GM18867 (cell line): ENCODE measurements at regions not wholly inside any gene's neighbourhood (a gene's known extent, or its start where the extent isn't known, plus 50 kb on each side); places are given as distances from the start of the nearest gene placed in this dataset.
"Not testable (repeated sequence)": the region's sequence is repeated elsewhere in the genome, so short reads cannot be mapped to it uniquely, and the experiment has no call there.

Experiments used
- ATAC-seq: cut with Tn5 transposase; IDR thresholded peaks from one replicate; pipeline ENCODE4 v1.9.1; 2021; ENCODE audit warnings: mild to moderate bottlenecking, moderate library complexity; ENCODE audit not compliant: unreplicated experiment

DNA sequence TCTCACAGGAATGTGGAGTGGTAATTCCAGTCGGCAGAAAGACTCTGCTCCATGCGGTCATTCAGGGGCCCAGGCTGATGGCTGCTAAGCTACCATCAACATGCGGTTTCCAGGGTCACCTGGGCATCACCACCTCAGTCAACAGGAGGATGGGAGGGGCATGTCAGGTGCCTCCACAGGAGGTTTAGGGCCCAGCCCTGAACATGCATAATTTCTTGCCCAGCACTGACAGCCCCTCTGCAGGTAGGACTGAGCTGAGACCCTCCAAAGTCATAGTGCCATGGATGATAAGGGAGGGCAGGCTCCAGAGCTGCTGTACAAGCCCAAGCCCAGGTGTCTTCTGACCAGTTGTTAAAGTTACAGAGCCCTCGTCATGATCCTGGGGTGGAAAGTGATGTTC lies 244.0 kb upstream of the SFSWAP start:
- ATAC-seq, result no peak

GRCh38 chr12:131468206-131468605 lies 242.7 kb upstream of the SFSWAP start:
- ATAC-seq, result no peak

- not testable (repeated sequence) for ATAC-seq
Measured at GRCh38 chr12:131469945-131470344, 240.9 kb upstream of the SFSWAP start.

GRCh38 chr12:131471271-131471905 lies 239.5 kb upstream of the SFSWAP start:
- no peak for ATAC-seq

DNA sequence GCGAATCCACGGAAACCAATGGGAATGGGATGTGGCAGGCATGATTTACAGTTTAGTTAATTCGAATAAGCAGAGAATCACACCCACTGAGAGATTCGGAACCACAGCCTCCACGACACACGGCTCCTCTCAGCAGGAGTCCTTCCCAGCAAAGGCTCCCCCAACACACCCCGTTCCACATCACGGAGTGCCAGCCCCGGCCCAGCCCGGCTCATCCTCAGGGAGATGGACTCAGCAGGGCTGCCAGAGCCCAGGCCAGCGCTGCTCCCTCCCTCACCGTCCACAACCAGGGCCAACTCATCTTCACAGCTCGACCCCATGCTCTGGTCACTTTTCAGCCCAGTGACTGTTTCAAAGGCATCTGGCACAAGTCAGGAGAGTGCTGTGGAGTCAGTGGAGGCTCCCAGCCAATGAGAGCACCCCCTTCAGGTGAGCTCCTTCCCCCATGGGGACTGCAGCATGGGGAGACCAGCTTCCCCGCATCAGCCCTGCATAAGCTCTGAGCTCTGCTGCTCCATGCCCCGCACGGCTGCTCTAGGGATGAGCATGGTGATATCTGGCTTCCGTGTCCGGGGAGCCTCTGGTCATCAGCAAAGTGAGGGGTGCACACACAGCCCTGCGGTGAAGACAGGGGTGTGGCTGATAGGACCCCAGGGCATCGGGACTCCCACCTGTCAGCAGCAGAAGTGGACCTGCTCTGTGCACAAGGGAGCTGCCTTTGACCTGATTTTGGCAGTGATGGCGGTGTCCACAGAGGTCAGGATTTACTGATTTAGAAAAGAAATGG lies 238.8 kb upstream of the SFSWAP start:
- no peak for ATAC-seq

DNA sequence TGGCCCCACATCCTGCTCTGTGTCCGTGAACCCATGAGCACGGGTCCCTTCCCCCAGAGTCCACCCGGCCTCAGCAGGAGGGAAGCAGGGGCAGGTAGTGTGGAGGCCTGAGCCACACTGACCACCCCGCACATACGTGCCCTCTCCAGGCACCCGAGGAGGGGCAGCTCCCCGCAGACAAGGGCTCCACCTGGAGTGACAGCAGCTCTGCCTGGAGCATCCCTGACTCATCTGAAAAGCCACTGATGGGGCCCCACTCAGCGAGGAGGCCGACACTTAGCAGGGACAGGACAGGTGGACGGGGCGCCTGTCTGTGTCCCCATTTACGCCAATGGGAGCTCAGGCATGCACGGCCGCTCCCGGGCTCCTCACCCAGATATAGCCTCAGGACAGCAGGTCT lies 237.6 kb upstream of the SFSWAP start:
- no peak for ATAC-seq

GRCh38 chr12:131473741-131474709 lies 236.9 kb upstream of the SFSWAP start:
- no peak for ATAC-seq

DNA sequence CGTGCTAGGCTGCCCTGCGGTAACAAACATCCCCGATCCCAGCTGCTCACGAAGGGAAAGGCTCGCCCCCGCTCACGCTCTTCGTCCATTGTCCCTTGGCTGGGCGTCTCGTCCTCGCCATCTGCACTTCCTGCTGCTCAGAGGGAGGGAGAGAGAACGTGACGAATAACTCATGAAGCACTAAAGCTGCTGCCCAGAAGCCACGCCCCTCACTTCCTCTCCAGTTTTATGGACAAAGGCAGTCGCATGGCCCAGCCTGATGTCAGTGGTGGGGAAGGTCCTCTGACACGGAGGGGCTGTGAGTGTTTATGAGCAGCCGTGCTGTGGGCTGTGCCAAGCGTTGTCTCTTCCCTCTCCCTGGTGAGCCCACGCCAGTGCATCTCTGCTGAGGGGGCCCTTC lies 235.9 kb upstream of the SFSWAP start:
- ATAC-seq, result not testable (repeated sequence)

DNA sequence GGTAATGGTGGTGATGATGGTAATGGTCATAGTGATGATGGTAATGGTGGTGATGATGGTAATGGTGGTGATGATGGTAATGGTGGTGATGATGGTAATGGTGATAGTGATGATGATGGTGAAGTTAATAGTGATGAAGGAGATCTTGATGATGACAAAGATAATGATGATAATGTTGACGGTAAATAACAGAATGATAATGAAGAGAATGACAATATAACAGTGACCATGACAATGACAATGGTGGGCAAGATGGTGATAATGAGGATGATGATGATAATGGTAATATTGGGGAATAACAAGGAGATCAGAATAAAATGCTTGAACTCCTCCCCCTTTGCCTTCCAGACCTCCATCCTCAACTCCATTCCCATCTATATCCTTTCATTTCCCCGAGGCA lies 233.3 kb upstream of the SFSWAP start:
- ATAC-seq, result no peak

- ATAC-seq, result no peak
Measured at GRCh38 chr12:131478468-131478867, 232.4 kb upstream of the SFSWAP start.

- ATAC-seq, result no peak
Measured at GRCh38 chr12:131482199-131482598, 228.7 kb upstream of the SFSWAP start.

DNA sequence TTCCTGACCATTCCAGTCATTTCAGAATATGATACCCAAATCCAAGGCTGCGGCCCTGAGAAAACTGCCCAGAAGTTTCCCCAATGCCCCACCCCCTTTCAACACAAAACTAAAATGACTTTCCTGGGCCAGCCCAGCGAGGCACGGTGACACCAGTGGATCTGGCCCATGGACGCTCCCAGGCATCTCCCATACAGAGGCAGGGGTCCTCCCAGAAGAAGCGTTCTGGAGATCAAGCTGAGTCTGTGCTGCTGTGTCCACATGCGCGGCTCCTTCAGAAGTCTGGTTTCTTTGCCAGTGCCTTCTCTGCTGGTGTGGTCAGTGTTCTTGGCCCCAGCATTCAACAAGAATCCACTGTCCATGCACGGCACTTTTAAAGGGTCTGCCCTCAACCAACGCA lies 228.2 kb upstream of the SFSWAP start:
- ATAC-seq, result no peak

DNA sequence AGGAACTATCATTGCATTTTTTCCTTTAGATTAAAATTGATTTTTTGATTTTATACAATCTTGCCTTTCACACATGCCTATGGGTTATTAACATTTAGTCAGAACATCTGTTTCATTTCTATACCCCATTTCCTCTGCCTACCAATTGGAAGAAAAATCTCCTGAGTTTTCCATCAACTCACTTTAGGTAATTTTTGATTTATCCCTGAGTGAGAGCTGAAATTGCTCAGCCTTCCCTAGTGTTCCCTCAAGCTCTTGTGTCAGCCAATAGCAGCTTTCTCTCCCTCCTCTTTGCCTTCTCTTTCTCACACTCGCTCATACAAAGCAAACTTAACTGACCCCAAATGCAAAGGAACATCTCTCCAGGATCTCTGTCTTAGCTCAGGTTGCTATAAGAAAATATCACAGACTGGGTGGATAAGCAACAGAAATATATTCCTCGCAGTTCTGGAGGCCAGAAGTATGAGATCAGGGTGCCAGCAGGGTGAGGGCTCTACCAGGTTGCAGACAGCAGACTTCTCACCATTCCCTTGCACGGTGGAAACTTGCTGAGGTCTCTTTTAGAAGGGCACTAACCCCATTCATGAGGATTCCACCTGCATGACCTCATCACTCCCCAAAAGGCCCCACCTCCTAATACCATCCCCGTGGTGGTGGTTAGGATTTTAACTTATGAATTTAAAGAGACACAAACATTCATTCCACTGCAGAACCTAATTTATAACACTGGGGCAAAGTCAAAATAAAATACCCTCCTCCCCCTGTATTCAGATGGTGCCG lies 224.2 kb upstream of the SFSWAP start:
- no peak for ATAC-seq

GRCh38 chr12:131487388-131488124 lies 223.3 kb upstream of the SFSWAP start:
- no peak for ATAC-seq

DNA sequence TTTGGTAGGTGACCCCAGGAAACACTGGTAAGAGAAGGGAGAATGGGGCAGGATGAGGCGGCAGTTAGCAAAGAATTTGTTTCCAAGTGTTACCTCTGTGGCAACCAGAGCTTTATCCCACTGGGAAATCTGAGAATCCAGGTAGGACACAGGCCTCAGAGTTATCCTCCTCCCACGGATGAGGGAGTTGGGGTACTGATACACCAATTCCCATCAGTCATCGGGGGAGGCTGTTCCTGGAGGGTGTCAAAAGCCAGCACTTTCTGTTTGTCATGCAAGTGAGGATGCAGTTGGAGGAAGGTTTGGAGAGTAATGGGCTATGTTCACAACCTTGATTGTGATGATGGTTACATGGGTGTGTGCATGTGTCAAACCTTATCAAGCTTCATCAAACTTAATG lies 221.2 kb upstream of the SFSWAP start:
- no peak for ATAC-seq

DNA sequence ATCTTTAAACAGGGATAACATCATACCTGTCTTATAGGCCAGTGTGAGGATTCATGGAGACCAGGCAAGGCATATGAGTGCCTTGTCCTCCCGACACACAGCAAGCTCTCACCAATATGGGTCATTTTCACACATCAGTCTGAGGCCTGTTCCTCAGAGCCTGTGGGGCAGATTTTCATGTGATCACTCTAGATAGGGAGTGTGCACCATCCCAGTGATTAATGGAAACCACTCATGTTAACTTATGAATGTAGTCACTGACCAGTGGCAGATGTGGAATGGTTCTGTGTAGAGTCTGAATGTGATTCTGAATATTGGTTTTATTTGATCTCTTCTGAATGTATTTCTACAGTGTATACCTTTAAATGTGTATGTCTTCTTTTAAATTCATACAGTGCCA lies 219.7 kb upstream of the SFSWAP start:
- no peak for ATAC-seq

DNA sequence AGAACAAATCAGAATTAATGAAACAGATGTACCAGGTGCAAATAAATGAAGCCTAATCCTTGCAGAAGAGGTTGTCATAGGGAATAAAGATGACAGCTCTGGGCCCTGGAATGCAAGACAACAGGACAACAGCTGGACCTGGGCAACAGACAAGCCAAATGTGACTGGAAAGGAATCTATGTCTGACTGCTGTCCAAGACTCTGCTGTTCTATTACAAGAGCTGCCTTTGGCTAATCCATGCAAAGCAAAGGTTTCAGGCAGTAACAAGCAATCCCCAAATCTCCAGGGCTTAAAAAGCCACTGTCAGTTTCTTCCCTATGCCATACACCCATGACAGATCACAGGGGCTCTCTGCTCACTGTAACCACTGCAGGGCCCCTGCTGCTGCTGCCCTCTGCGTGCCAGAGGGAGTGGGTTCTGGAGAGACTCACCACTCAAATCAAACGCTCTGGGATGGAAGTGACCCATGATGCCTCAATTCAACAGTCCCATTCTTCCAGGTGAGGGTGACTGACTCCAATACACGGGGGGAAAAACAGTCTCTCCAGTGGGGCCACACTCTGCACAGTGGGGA lies 218.9 kb upstream of the SFSWAP start:
- ATAC-seq, result no peak

DNA sequence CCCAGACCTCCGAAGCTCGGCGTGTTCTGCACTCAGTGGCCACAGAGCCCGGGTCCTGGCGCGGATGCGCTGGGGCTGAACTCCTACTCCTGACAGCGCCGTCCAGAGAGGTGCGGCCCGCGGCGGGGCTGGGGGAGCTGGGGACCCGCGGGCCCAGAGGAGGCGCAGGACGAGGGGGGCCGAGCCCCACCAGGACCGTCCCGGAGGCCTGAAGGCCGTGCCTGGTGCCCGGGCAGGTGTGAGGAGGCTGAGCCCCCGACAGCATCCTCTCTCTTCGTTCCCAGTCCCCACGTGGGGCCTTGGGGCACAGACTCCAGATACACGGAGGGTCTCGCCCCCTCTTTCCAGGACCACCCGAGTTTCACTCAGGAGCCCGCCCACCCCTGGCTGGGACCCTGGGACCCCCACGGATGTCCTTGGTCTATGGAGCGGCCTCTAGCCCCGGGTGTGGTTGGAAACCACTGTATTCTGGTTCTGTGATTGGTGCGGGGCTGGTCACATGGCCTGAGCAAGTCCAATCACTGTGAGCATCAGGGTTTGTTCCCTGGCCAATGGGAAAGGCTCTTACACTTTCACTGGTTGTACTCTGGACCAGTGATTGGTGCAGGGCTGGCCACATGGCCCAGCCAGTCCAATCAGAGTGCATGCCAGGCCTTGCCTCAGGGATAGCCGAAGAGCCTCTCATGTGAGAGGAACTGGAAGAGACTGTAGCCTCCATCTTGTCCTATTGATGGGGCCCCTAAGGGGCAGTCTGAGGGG lies 217.6 kb upstream of the SFSWAP start:
- ATAC-seq, result no peak

GRCh38 chr12:131494216-131494615 lies 216.7 kb upstream of the SFSWAP start:
- no peak for ATAC-seq
